Right atrium auricular region (tissue), 2 donors: ENCODE measurements at regions not wholly inside any gene's neighbourhood (a gene's known extent, or its start where the extent isn't known, plus 50 kb on each side); places are given as distances from the start of the nearest gene placed in this dataset.

Experiments
- DNase-seq: peaks from one replicate; pipeline ENCODE4 v3.0.0-alpha.2; 2019; ENCODE audit warnings: low spot score
- H3K27ac ChIP-seq, 2 donors: fragments of 200-600 bp; sonication (generic); 1 replicate in 1 of 2; 2 replicates in 1 of 2; pipeline ENCODE4 v1.5.1; 2016 to 2019
- H3K27me3 ChIP-seq, 2 donors: fragments of 200-600 bp; sonication (generic); one replicate each; pipeline versions ENCODE4 v1.5.1 to v1.6.0; 2017 to 2019
- H3K36me3 ChIP-seq: fragments of 200-600 bp; sonication (generic); one replicate; pipeline ENCODE4 v1.5.1; 2016
- H3K4me1 ChIP-seq, 2 donors: fragments of 200-600 bp; sonication (generic); one replicate each; pipeline versions ENCODE4 v1.5.1 to v1.6.0; 2017 to 2019
- H3K4me3 ChIP-seq, 2 donors: fragments of 200-600 bp; sonication (generic); 1 replicate in 1 of 2; 2 replicates in 1 of 2; pipeline ENCODE4 v1.5.1; 2017 to 2019; ENCODE audit warnings: mild to moderate bottlenecking in 1 of 2, moderate library complexity in 1 of 2
- H3K9me3 ChIP-seq, 2 donors: fragments of 200-600 bp; sonication (generic); one replicate each; pipeline ENCODE4 v1.5.1; 2019
- CTCF ChIP-seq, 2 donors: fragments of 200-600 bp; sonication (generic); IDR thresholded peaks; one replicate each; pipeline ENCODE4 v1.5.1; 2019; ENCODE audit warnings: antibody characterized with exemption in 2 of 2

DNA sequence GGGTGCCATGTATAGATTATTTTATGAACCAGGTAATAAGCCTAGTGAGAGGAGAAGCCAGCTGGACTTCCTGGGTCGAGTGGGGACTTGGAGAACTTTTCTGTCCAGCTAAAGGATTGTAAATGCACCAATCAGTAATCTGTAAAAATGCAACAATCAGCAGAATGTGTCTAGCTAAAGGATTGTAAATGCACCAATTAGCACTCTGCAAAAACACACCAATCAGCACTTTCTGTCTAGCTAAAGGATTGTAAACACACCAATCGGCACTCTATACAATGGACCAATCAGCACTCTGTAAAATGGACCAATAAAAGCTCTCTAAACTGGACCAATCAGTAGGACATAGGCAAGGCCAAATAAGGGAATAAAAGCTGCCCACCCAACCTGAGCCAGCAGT is 392.9 kb downstream of the KDM5D start:
- Histone ChIP-seq H3K27ac (no peak overlapping the region), H3K4me1 (no peaks in the 10 kb centered on the region), H3K36me3 (no peaks in the 10 kb centered on the region), H3K27me3 (no peaks in the 10 kb centered on the region), H3K4me3 (no peak overlapping the region), H3K9me3 (no peaks in the 10 kb centered on the region)
- DNase-seq = no peak
- TF ChIP-seq CTCF (IDR thresholded peaks at IDR 0.05) = no peak

GRCh38 chrY:19321701-19322100 is 422.8 kb downstream of the KDM5D start:
- Histone ChIP-seq H3K27me3 (no peaks in the 10 kb centered on the region), H3K4me3 (no peak overlapping the region), H3K27ac (no peak overlapping the region), H3K9me3 (no peaks in the 10 kb centered on the region), H3K4me1 (no peaks in the 10 kb centered on the region), H3K36me3 (no peaks in the 10 kb centered on the region)
- no peak for DNase-seq
- TF ChIP-seq CTCF (IDR thresholded peaks at IDR 0.05) = no peak

- Histone ChIP-seq H3K4me3 (no peak overlapping the region), H3K27ac (no peak overlapping the region), H3K4me1 (no peaks in the 10 kb centered on the region), H3K27me3 (no peaks in the 10 kb centered on the region), H3K9me3 (no peaks in the 10 kb centered on the region), H3K36me3 (no peaks in the 10 kb centered on the region)
- DNase-seq = no peak
- no peak for TF ChIP-seq CTCF (IDR thresholded peaks at IDR 0.05)
These were observed 425.4 kb downstream of the KDM5D start for GRCh38 chrY:19319135-19319534.

GRCh38 chrY:19317271-19317987 is 427.1 kb downstream of the KDM5D start:
- H3K4me3 ChIP-seq = no peak overlapping the region
- no peaks in the 10 kb centered on the region for H3K4me1 ChIP-seq
- no peak for TF ChIP-seq CTCF (IDR thresholded peaks at IDR 0.05)
- no peaks in the 10 kb centered on the region for H3K27me3 ChIP-seq
- DNase-seq = no peak
- H3K27ac ChIP-seq = no peak overlapping the region
- H3K36me3 ChIP-seq = no peaks in the 10 kb centered on the region
- no peaks in the 10 kb centered on the region for H3K9me3 ChIP-seq

DNA sequence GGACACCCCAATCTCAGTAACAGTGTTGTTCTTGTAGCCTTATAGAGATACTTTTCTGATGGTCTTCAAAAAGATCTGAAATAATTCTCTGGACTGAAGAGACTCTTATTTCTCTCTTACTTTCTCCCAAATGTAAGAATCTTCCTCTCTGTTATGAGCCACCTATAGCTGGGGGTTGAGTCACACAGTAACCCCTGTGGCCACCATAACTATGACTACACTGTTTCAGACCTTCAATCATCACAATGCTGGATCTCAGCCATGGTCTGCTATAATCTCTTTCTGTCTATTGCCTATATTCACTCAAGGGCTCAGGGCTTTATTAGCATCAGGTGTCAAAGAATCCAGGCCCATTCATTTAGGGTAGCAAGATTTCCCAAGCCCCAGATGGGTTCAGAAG is 436.9 kb downstream of the KDM5D start:
- no peak for TF ChIP-seq CTCF (IDR thresholded peaks at IDR 0.05)
- no peaks in the 10 kb centered on the region for H3K27me3 ChIP-seq
- H3K9me3 ChIP-seq = no peaks in the 10 kb centered on the region
- H3K4me3 ChIP-seq = no peak overlapping the region
- H3K36me3 ChIP-seq = no peaks in the 10 kb centered on the region
- DNase-seq = no peak
- H3K27ac ChIP-seq = no peak overlapping the region
- no peaks in the 10 kb centered on the region for H3K4me1 ChIP-seq

- no peak for DNase-seq
- H3K27me3 ChIP-seq = no peaks in the 10 kb centered on the region
- no peaks in the 10 kb centered on the region for H3K9me3 ChIP-seq
- H3K27ac ChIP-seq = no peak overlapping the region
- H3K4me3 ChIP-seq = no peak overlapping the region
- no peak for TF ChIP-seq CTCF (IDR thresholded peaks at IDR 0.05)
- no peaks in the 10 kb centered on the region for H3K4me1 ChIP-seq
- H3K36me3 ChIP-seq = no peaks in the 10 kb centered on the region
These were observed 441.4 kb downstream of the KDM5D start for GRCh38 chrY:19303136-19303535.
